Lower leg skin (tissue), 4 donors: ENCODE measurements at regions not wholly inside any gene's neighbourhood (a gene's known extent, or its start where the extent isn't known, plus 50 kb on each side); places are given as distances from the start of the nearest gene placed in this dataset.
"Not testable (repeated sequence)": the region's sequence is repeated elsewhere in the genome, so short reads cannot be mapped to it uniquely, and the experiment has no call there.

Source experiments
- DNase-seq, 2 donors: peaks; one replicate each; pipeline ENCODE4 v3.0.0-alpha.2; 2019; ENCODE audit warnings: low spot score in 2 of 2
- H3K4me3 ChIP-seq: fragments of 200-600 bp; sonication (generic); 2 replicates; pipeline ENCODE4 v1.5.1; 2017; ENCODE audit warnings: mild to moderate bottlenecking, low read depth; ENCODE audit not compliant: poor library complexity, severe bottlenecking
- CTCF ChIP-seq, 3 donors: fragments of 450-650 bp; IDR thresholded peaks; one replicate each; pipeline ENCODE4 v1.5.1; 2016; ENCODE audit warnings: antibody characterized with exemption in 3 of 3, mild to moderate bottlenecking in 3 of 3, moderate library complexity in 2 of 3
- POLR2A ChIP-seq, 2 donors: fragments of 450-650 bp; IDR thresholded peaks; one replicate each; pipeline ENCODE4 v1.6.1; 2016 to 2017; ENCODE audit warnings: antibody characterized with exemption in 2 of 2, mild to moderate bottlenecking in 1 of 2, moderate library complexity in 1 of 2
- WGBS, 2 donors: methylation state at CpG; one replicate each; pipeline ENCODE4 v1.1.5; 2018; 5-methylcytosine and 5-hydroxymethylcytosine counted together
- intact Hi-C: fragments of 100-400 bp; cut with DNase I; formaldehyde crosslinking; loops from one replicate; pipeline ENCODE4 v1.15.0; 2023; ENCODE audit warnings: low total_unique reads

DNA sequence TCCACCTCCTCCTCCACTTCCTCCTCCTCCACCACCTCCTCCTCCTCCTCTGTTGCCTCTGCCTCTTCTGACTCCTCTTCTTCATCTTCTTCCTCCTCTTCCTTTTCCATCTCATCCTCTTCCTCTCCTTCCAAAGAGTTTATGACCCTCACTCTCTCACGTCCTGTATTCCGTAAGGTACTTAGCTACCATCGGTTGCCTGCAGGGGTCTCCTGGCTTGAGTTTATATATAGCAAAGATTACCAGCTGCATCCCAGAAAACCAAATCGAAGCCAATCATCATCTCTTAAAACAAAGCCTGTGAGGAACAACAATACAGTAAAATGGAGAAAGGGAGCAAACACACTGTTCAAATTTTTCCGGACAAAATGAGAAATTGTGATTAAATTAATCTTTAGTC, 317.4 kb downstream of the C3orf38 start:
- H3K4me3 ChIP-seq = no peak overlapping the region
- WGBS, 2 donors = 81 to 82% methylated on average over 5 of the region's 5 CpGs
- no peak for DNase-seq
- intact Hi-C loops = no loop called here
- no peak for TF ChIP-seq POLR2A (IDR thresholded peaks at IDR 0.05)
- TF ChIP-seq CTCF (IDR thresholded peaks at IDR 0.05) = no peak

GRCh38 chr3:88469216-88469615, 319.5 kb downstream of the C3orf38 start:
- H3K4me3 ChIP-seq = no peak overlapping the region
- TF ChIP-seq CTCF (IDR thresholded peaks at IDR 0.05) = no peak
- TF ChIP-seq POLR2A (IDR thresholded peaks at IDR 0.05) = no peak
- intact Hi-C loops = no loop called here
- WGBS, 2 donors = 87 to 100% methylated on average over 1 of the region's 1 CpG
- DNase-seq = no peak

DNA sequence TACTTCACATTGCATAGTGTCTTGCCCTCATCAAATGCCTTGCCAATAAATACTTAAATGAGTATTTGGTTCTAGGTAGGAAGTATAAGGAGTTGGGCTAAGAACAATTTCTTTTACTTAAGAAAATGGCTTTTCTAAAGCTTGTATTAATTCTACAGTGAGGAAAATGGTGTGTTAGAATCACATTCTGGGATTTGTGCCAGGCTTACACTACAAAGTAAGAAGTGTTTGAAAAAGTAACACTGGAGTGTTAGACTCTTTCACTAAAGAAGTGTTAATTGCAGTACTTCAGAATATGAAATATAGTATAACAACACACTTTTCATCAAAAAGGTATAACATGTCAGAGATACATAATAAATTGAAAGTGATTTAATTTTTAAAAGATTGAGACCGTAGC, 328.7 kb downstream of the C3orf38 start:
- intact Hi-C loops = no loop called here
- 0 to 59% methylated on average over 1 of the region's 1 CpG for WGBS, 2 donors
- TF ChIP-seq CTCF (IDR thresholded peaks at IDR 0.05) = no peak
- TF ChIP-seq POLR2A (IDR thresholded peaks at IDR 0.05) = no peak
- DNase-seq = no peak
- H3K4me3 ChIP-seq = no peak overlapping the region

- intact Hi-C loops = no loop called here
- 42 to 52% methylated on average over 3 of the region's 3 CpGs for WGBS, 2 donors
- TF ChIP-seq CTCF (IDR thresholded peaks at IDR 0.05) = no peak
- no peak for TF ChIP-seq POLR2A (IDR thresholded peaks at IDR 0.05)
- no peak for DNase-seq
- H3K4me3 ChIP-seq = no peak overlapping the region
Measured at GRCh38 chr3:88480822-88481221, 331.1 kb downstream of the C3orf38 start.

- TF ChIP-seq CTCF (IDR thresholded peaks at IDR 0.05) = no peak
- TF ChIP-seq POLR2A (IDR thresholded peaks at IDR 0.05) = no peak
- H3K4me3 ChIP-seq = no peak overlapping the region
- DNase-seq = no peak
- intact Hi-C loops = no loop called here
Measured at GRCh38 chr3:88485001-88485400, 335.2 kb downstream of the C3orf38 start.

DNA sequence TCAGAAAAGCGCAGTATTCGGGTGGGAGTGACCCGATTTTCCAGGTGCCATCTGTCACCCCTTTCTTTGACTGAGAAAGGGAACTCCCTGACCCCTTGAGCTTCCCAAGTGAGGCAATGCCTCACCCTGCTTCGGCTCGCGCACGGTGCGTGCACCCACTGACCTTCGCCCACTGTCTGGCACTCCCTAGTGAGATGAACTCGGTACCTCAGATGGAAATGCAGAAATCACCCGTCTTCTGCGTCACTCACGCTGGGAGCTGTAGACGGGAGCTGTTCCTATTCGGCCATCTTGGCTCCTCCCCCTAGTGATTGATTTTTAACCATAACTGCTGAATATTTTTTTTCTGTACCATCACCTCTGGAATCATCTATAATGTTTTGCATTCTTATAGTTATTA, 359.1 kb downstream of the C3orf38 start:
- H3K4me3 ChIP-seq, DNase-seq, intact Hi-C loops: not testable (repeated sequence)
- WGBS, 2 donors = 92 to 94% methylated on average over 12 to 15 of the region's 15 CpGs
